Activated naive CD4-positive, alpha-beta T cell treated with anti-CD3 and anti-CD28 coated beads, Interleukin-2, amount 50 U/mL, for 24 hours (primary cell): ENCODE measurements at regions not wholly inside any gene's neighbourhood (a gene's known extent, or its start where the extent isn't known, plus 50 kb on each side); places are given as distances from the start of the nearest gene placed in this dataset.
"Not testable (repeated sequence)": the region's sequence is repeated elsewhere in the genome, so short reads cannot be mapped to it uniquely, and the experiment has no call there.

ENCODE experiments used
- H3K27ac Mint-ChIP-seq: one replicate; pipeline ENCODE4 v1.8.0; 2021; ENCODE audit warnings: mild to moderate bottlenecking, mixed read lengths
- H3K27me3 Mint-ChIP-seq: one replicate; pipeline ENCODE4 v1.8.0; 2021; ENCODE audit warnings: mixed read lengths
- H3K36me3 Mint-ChIP-seq: one replicate; pipeline ENCODE4 v1.8.0; 2021; ENCODE audit warnings: mixed read lengths
- H3K4me1 Mint-ChIP-seq: one replicate; pipeline ENCODE4 v1.8.0; 2021; ENCODE audit warnings: mixed read lengths
- H3K4me3 Mint-ChIP-seq: one replicate; pipeline ENCODE4 v1.8.0; 2021; ENCODE audit warnings: mild to moderate bottlenecking, mixed read lengths
- H3K9me3 Mint-ChIP-seq: one replicate; pipeline ENCODE4 v1.8.0; 2021; ENCODE audit warnings: mixed read lengths

GRCh38 chr13:67416047-67416925 lies 186.2 kb upstream of the PCDH9 start:
- no peaks in the 10 kb centered on the region for H3K27me3 Mint-ChIP-seq
- no peaks in the 10 kb centered on the region for H3K36me3 Mint-ChIP-seq
- H3K4me3 Mint-ChIP-seq = no peak overlapping the region
- no peaks in the 10 kb centered on the region for H3K4me1 Mint-ChIP-seq
- H3K9me3 Mint-ChIP-seq = no peaks in the 10 kb centered on the region
- H3K27ac Mint-ChIP-seq = no peak overlapping the region

- Mint-ChIP-seq H3K9me3 (no peaks in the 10 kb centered on the region), H3K4me3 (no peak overlapping the region), H3K4me1 (no peaks in the 10 kb centered on the region), H3K36me3 (no peaks in the 10 kb centered on the region), H3K27me3 (no peaks in the 10 kb centered on the region), H3K27ac (no peak overlapping the region)
Measured at GRCh38 chr13:67410645-67411044, 180.5 kb upstream of the PCDH9 start.

- Mint-ChIP-seq H3K4me3 (no peak overlapping the region), H3K4me1 (no peaks in the 10 kb centered on the region), H3K27me3 (no peaks in the 10 kb centered on the region), H3K27ac (no peak overlapping the region), H3K36me3 (no peaks in the 10 kb centered on the region), H3K9me3 (no peaks in the 10 kb centered on the region)
Measured at GRCh38 chr13:67408798-67409197, 178.7 kb upstream of the PCDH9 start.

- no peak overlapping the region for H3K27ac Mint-ChIP-seq
- peaks cover 13% of the 10 kb centered on the region for H3K9me3 Mint-ChIP-seq
- H3K4me1 Mint-ChIP-seq = no peaks in the 10 kb centered on the region
- no peaks in the 10 kb centered on the region for H3K27me3 Mint-ChIP-seq
- no peaks in the 10 kb centered on the region for H3K36me3 Mint-ChIP-seq
- H3K4me3 Mint-ChIP-seq = no peak overlapping the region
Measured at GRCh38 chr13:67402546-67402945, 172.4 kb upstream of the PCDH9 start.

GRCh38 chr13:67395577-67395976 lies 165.4 kb upstream of the PCDH9 start:
- Mint-ChIP-seq H3K27ac (no peak overlapping the region), H3K4me1 (no peaks in the 10 kb centered on the region), H3K27me3 (no peaks in the 10 kb centered on the region), H3K9me3 (peaks cover 13% of the 10 kb centered on the region), H3K36me3 (no peaks in the 10 kb centered on the region), H3K4me3 (no peak overlapping the region)

GRCh38 chr13:67392014-67392413 lies 161.9 kb upstream of the PCDH9 start:
- Mint-ChIP-seq H3K9me3 (peaks cover 4% of the 10 kb centered on the region), H3K36me3 (no peaks in the 10 kb centered on the region), H3K27me3 (no peaks in the 10 kb centered on the region)

GRCh38 chr13:67390462-67391086 lies 160.4 kb upstream of the PCDH9 start:
- H3K4me1 Mint-ChIP-seq = no peaks in the 10 kb centered on the region
- H3K27me3 Mint-ChIP-seq = no peaks in the 10 kb centered on the region
- H3K27ac Mint-ChIP-seq = no peak overlapping the region
- no peaks in the 10 kb centered on the region for H3K36me3 Mint-ChIP-seq
- no peak overlapping the region for H3K4me3 Mint-ChIP-seq
- H3K9me3 Mint-ChIP-seq = peaks cover 9% of the 10 kb centered on the region

More at GRCh38 chr13:67392014-67392413, 161.9 kb upstream of the PCDH9 start:
- Mint-ChIP-seq H3K27ac (no peak overlapping the region), H3K4me3 (no peak overlapping the region), H3K4me1 (no peaks in the 10 kb centered on the region)

GRCh38 chr13:67389171-67389570 lies 159.0 kb upstream of the PCDH9 start:
- Mint-ChIP-seq H3K27me3 (no peaks in the 10 kb centered on the region), H3K36me3 (no peaks in the 10 kb centered on the region), H3K4me3 (no peak overlapping the region), H3K4me1 (no peaks in the 10 kb centered on the region), H3K9me3 (peaks cover 9% of the 10 kb centered on the region), H3K27ac (no peak overlapping the region)

GRCh38 chr13:67383109-67383757 lies 153.1 kb upstream of the PCDH9 start:
- H3K27me3 Mint-ChIP-seq, H3K4me3 Mint-ChIP-seq, H3K27ac Mint-ChIP-seq, H3K36me3 Mint-ChIP-seq, H3K4me1 Mint-ChIP-seq, H3K9me3 Mint-ChIP-seq: not testable (repeated sequence)

- Mint-ChIP-seq H3K4me3 (no peak overlapping the region), H3K27me3 (no peaks in the 10 kb centered on the region), H3K9me3 (no peaks in the 10 kb centered on the region), H3K36me3 (no peaks in the 10 kb centered on the region), H3K27ac (no peak overlapping the region), H3K4me1 (no peaks in the 10 kb centered on the region)
Measured at GRCh38 chr13:67377919-67378318, 147.8 kb upstream of the PCDH9 start.

GRCh38 chr13:67374391-67374790 lies 144.3 kb upstream of the PCDH9 start:
- Mint-ChIP-seq H3K9me3 (peaks cover 5% of the 10 kb centered on the region), H3K4me3 (no peak overlapping the region), H3K4me1 (no peaks in the 10 kb centered on the region), H3K27me3 (no peaks in the 10 kb centered on the region), H3K27ac (no peak overlapping the region), H3K36me3 (no peaks in the 10 kb centered on the region)

GRCh38 chr13:67372868-67373464 lies 142.8 kb upstream of the PCDH9 start:
- peaks cover 5% of the 10 kb centered on the region for H3K9me3 Mint-ChIP-seq
- no peaks in the 10 kb centered on the region for H3K36me3 Mint-ChIP-seq

GRCh38 chr13:67369895-67370660 lies 139.9 kb upstream of the PCDH9 start:
- H3K36me3 Mint-ChIP-seq = no peaks in the 10 kb centered on the region
- H3K4me3 Mint-ChIP-seq = no peak overlapping the region
- no peaks in the 10 kb centered on the region for H3K4me1 Mint-ChIP-seq
- H3K27ac Mint-ChIP-seq = no peak overlapping the region
- H3K9me3 Mint-ChIP-seq = peaks cover 5% of the 10 kb centered on the region
- H3K27me3 Mint-ChIP-seq = no peaks in the 10 kb centered on the region

More at GRCh38 chr13:67372868-67373464, 142.8 kb upstream of the PCDH9 start:
- Mint-ChIP-seq H3K4me3 (no peak overlapping the region), H3K4me1 (no peaks in the 10 kb centered on the region), H3K27ac (no peak overlapping the region), H3K27me3 (no peaks in the 10 kb centered on the region)

GRCh38 chr13:67367399-67367798 lies 137.3 kb upstream of the PCDH9 start:
- H3K9me3 Mint-ChIP-seq = peaks cover 5% of the 10 kb centered on the region
- H3K36me3 Mint-ChIP-seq = no peaks in the 10 kb centered on the region
- H3K4me3 Mint-ChIP-seq = no peak overlapping the region
- no peak overlapping the region for H3K27ac Mint-ChIP-seq
- H3K27me3 Mint-ChIP-seq = no peaks in the 10 kb centered on the region
- H3K4me1 Mint-ChIP-seq = no peaks in the 10 kb centered on the region

GRCh38 chr13:67366533-67366932 lies 136.4 kb upstream of the PCDH9 start:
- H3K4me3 Mint-ChIP-seq = no peak overlapping the region
- peaks cover 5% of the 10 kb centered on the region for H3K9me3 Mint-ChIP-seq
- no peaks in the 10 kb centered on the region for H3K4me1 Mint-ChIP-seq
- no peaks in the 10 kb centered on the region for H3K27me3 Mint-ChIP-seq
- H3K36me3 Mint-ChIP-seq = no peaks in the 10 kb centered on the region
- no peak overlapping the region for H3K27ac Mint-ChIP-seq
